ENCODE measurements at regions not wholly inside any gene's neighbourhood (a gene's known extent, or its start where the extent isn't known, plus 50 kb on each side); places are given as distances from the start of the nearest gene placed in this dataset.

DNA sequence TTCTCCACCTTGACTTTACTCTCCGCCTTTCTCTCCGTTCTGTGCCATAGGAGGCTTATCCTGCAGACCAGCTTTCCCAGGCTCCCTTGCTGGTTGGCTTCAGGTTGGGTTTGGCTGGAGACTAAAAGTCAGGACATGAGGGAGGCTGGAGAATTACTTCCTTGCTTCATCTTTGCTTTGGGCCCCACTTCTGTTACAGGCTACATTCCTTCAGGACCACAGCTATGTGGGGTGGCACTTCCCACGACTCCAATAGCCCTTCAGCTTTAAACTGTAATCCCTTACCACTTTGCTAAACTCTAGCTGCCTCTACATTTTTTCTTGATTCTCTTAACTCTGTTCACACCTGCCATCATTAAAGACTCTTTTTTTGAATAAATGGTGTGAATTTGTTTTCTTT, 186.7 kb upstream of the NR4A3 start:
- Histone ChIP-seq H3K27ac (no peak overlapping the region), H3K4me1 (ENCODE audit: control insufficient read depth in 1 of 2, low read depth in 2 of 2) (no peaks in the 10 kb centered on the region), H3K4me3 (no peak overlapping the region), H3K27me3 (replicated peaks; ENCODE audit: insufficient read depth) (no peaks in the 10 kb centered on the region), H3K36me3 (no peaks in the 10 kb centered on the region), H3K9me3 (no peaks in the 10 kb centered on the region)
- DNase-seq (ENCODE audit: low spot score) (no peak), ATAC-seq (ENCODE audit: insufficient number of reproducible peaks, low FRiP score, low read depth) (no peak)
- TF ChIP-seq, protein P1, sequence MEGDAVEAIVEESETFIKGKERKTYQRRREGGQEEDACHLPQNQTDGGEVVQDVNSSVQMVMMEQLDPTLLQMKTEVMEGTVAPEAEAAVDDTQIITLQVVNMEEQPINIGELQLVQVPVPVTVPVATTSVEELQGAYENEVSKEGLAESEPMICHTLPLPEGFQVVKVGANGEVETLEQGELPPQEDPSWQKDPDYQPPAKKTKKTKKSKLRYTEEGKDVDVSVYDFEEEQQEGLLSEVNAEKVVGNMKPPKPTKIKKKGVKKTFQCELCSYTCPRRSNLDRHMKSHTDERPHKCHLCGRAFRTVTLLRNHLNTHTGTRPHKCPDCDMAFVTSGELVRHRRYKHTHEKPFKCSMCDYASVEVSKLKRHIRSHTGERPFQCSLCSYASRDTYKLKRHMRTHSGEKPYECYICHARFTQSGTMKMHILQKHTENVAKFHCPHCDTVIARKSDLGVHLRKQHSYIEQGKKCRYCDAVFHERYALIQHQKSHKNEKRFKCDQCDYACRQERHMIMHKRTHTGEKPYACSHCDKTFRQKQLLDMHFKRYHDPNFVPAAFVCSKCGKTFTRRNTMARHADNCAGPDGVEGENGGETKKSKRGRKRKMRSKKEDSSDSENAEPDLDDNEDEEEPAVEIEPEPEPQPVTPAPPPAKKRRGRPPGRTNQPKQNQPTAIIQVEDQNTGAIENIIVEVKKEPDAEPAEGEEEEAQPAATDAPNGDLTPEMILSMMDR (IDR thresholded peaks at IDR 0.05), result no peak

DNA sequence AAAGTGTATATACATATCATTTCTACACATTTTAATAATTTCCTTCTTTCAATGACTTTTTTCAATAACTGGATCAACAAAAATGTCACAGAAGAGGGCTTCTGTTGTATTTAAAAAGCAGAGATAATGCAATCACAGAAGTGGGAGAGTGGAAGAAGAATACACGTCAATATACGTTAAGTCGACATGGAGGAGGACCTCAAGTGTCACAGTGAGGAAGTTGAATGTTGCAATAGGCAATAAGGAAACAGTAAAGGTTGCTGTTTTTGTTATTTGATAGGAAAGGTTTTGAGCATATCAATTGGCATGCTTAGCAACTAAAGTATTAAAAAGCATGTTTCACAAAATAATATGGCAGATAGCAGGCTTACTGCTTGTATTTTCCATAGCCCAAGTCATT, 184.0 kb upstream of the NR4A3 start:
- Histone ChIP-seq H3K27me3 (replicated peaks; ENCODE audit: insufficient read depth) (no peaks in the 10 kb centered on the region), H3K4me3 (no peak overlapping the region), H3K4me1 (ENCODE audit: control insufficient read depth in 1 of 2, low read depth in 2 of 2) (no peaks in the 10 kb centered on the region), H3K27ac (no peak overlapping the region), H3K9me3 (no peaks in the 10 kb centered on the region), H3K36me3 (no peaks in the 10 kb centered on the region)
- ATAC-seq (ENCODE audit: insufficient number of reproducible peaks, low FRiP score, low read depth) (no peak), DNase-seq (ENCODE audit: low spot score) (no peak)
- TF ChIP-seq, protein P1 (IDR thresholded peaks at IDR 0.05), result no peak

DNA sequence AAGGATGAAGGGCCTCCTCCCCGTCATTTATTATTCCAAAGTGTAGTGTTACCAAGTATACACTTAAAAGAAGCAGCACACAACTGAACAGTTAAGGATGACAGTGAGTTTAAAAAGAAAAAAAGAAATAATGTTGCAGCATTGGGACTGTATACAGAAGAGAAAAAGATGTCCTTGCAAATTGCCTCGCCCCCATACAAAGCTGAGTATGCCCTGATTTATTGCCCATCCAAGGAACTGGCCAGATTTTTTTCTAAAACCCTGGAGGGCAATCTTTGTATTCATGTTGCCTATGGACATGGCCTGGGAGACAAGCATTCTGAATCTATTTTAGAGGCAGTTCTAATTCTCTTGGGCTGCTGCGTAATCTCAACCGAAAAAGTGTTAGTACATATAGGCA, 182.7 kb upstream of the NR4A3 start:
- TF ChIP-seq, protein P1 (IDR thresholded peaks at IDR 0.05), result no peak
- H3K4me1 ChIP-seq (ENCODE audit: control insufficient read depth in 1 of 2, low read depth in 2 of 2), result no peaks in the 10 kb centered on the region
- no peak for ATAC-seq (ENCODE audit: insufficient number of reproducible peaks, low FRiP score, low read depth)

DNA sequence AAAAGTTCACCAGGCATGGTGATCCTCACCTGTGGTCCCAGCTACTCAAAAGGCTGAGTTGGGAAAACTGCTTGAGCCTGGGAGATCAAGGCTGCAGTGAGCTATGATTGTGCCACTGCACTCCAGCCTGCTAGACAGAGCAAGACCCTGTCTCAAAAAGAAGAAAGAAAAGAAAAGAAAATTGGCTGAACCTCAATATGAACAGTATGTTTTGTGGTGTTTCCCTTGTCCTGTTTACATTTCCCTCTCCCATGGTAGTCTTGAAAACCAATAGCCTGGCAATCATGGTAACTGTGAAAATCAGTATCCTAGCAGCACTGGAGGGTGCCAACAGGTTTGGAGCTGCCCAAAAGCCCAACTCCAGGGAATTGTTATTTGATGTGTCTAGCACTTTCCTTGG, 174.1 kb upstream of the NR4A3 start:
- TF ChIP-seq, protein P1 (IDR thresholded peaks at IDR 0.05), result no peak
- ATAC-seq (ENCODE audit: insufficient number of reproducible peaks, low FRiP score, low read depth) (no peak), DNase-seq (ENCODE audit: low spot score) (no peak)
- H3K4me1 ChIP-seq (ENCODE audit: control insufficient read depth in 1 of 2, low read depth in 2 of 2), result no peaks in the 10 kb centered on the region
- no peak overlapping the region for H3K27ac ChIP-seq
- no peak overlapping the region for H3K4me3 ChIP-seq
- no peaks in the 10 kb centered on the region for H3K9me3 ChIP-seq
- H3K27me3 ChIP-seq (replicated peaks; ENCODE audit: insufficient read depth), result no peaks in the 10 kb centered on the region
- no peaks in the 10 kb centered on the region for H3K36me3 ChIP-seq

More for the DNA sequence above, 182.7 kb upstream of the NR4A3 start:
- Histone ChIP-seq H3K36me3 (no peaks in the 10 kb centered on the region), H3K9me3 (no peaks in the 10 kb centered on the region), H3K27me3 (replicated peaks; ENCODE audit: insufficient read depth) (no peaks in the 10 kb centered on the region), H3K4me3 (no peak overlapping the region), H3K27ac (no peak overlapping the region)
- no peak for DNase-seq (ENCODE audit: low spot score)

DNA sequence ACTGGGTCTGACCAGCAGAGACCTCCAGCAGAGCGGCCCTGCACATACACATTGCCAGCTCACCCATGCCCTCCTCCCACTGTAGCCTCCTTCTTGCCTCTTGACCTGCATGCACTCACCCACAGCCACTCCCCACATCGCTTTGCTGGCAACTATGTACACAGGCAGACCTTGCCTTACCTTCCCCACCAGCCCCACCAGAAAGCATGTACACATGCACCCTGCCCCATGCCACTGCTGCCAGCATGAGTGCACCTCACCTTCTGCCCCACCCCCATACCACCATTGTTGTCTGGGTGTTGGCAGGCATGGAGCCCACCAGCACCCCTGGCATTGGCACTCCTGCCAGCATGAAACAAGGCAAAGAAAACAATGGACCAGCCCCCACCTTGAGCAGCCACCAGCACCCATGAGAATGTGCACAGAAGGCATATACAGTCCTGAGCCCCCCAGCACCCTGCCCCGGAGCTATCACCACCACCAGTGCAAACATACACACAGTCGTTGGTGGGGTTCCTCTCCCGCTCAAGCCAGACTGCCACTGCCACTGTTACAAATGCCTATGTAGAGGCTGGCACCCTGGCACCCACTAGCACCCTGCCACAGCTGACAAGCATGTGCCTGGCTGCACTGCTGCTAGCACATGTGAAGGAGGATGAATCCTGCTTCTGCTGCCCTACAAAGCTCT, 171.4 kb upstream of the NR4A3 start:
- Histone ChIP-seq H3K9me3 (no peaks in the 10 kb centered on the region), H3K27ac (no peak overlapping the region), H3K36me3 (no peaks in the 10 kb centered on the region), H3K4me1 (ENCODE audit: control insufficient read depth in 1 of 2, low read depth in 2 of 2) (no peaks in the 10 kb centered on the region), H3K4me3 (no peak overlapping the region), H3K27me3 (replicated peaks; ENCODE audit: insufficient read depth) (no peaks in the 10 kb centered on the region)
- DNase-seq (ENCODE audit: low spot score), result no peak
- TF ChIP-seq, protein P1 (IDR thresholded peaks at IDR 0.05), result no peak
- ATAC-seq (ENCODE audit: insufficient number of reproducible peaks, low FRiP score, low read depth), result no peak
